Neural progenitor cell (in vitro differentiated cells): ENCODE measurements at regions not wholly inside any gene's neighbourhood (a gene's known extent, or its start where the extent isn't known, plus 50 kb on each side); places are given as distances from the start of the nearest gene placed in this dataset.

Experiments used
- DNase-seq: peaks from one replicate; pipeline ENCODE4 v3.0.0-alpha.2; 2016; ENCODE audit warnings: low spot score
- H2AFZ ChIP-seq: fragments of 200-600 bp; sonication (generic); replicated peaks from 2 replicates; pipeline ENCODE4 v1.6.1; 2016; ENCODE audit warnings: antibody characterized with exemption
- H3F3A ChIP-seq: fragments of 200-600 bp; sonication (generic); 2 replicates; pipeline ENCODE4 v1.6.1; 2016; ENCODE audit warnings: antibody characterized with exemption, low read depth
- H3K27ac ChIP-seq: fragments of 200-600 bp; sonication (generic); 2 replicates; pipeline ENCODE4 v1.5.1; 2016; ENCODE audit warnings: mild to moderate bottlenecking
- H3K27me3 ChIP-seq: fragments of 200-600 bp; sonication (generic); 2 replicates; pipeline ENCODE4 v1.6.1; 2016; ENCODE audit warnings: mild to moderate bottlenecking, moderate library complexity
- H3K36me3 ChIP-seq: fragments of 200-600 bp; sonication (generic); 2 replicates; pipeline ENCODE4 v1.5.1; 2016
- H3K4me1 ChIP-seq: fragments of 200-600 bp; sonication (generic); 2 replicates; pipeline ENCODE4 v1.6.1; 2016; ENCODE audit warnings: mixed run types
- H3K4me2 ChIP-seq: fragments of 200-600 bp; sonication (generic); 2 replicates; pipeline ENCODE4 v1.6.1; 2016
- H3K4me3 ChIP-seq: fragments of 200-600 bp; sonication (generic); 2 replicates; pipeline ENCODE4 v1.5.1; 2016
- H3K79me2 ChIP-seq: fragments of 200-600 bp; sonication (generic); 2 replicates; pipeline ENCODE4 v1.6.1; 2016; ENCODE audit warnings: low read depth
- H3K9ac ChIP-seq: fragments of 200-600 bp; sonication (generic); 2 replicates; pipeline ENCODE4 v1.6.1; 2016
- H3K9me3 ChIP-seq: fragments of 200-600 bp; sonication (generic); 2 replicates; pipeline ENCODE4 v1.5.1; 2016; ENCODE audit warnings: low read depth
- H4K20me1 ChIP-seq: fragments of 200-600 bp; sonication (generic); 2 replicates; pipeline ENCODE4 v1.6.1; 2016; ENCODE audit warnings: low read depth
- H3K27ac Mint-ChIP-seq: 3 replicates; pipeline ENCODE4 v1.8.0; 2021; ENCODE audit warnings: mixed read lengths
- H3K27me3 Mint-ChIP-seq: 2 replicates; pipeline ENCODE4 v1.8.0; 2022; ENCODE audit warnings: low read depth, mild to moderate bottlenecking, inconsistent platforms, moderate library complexity, mixed read lengths; ENCODE audit not compliant: insufficient read depth
- H3K36me3 Mint-ChIP-seq: 3 replicates; pipeline ENCODE4 v1.8.0; 2021; ENCODE audit warnings: mixed read lengths
- H3K4me1 Mint-ChIP-seq: 3 replicates; pipeline ENCODE4 v1.8.0; 2021; ENCODE audit warnings: mixed read lengths
- H3K4me3 Mint-ChIP-seq: 3 replicates; pipeline ENCODE4 v1.8.0; 2021; ENCODE audit warnings: mild to moderate bottlenecking, moderate library complexity, mixed read lengths
- H3K9me3 Mint-ChIP-seq: 3 replicates; pipeline ENCODE4 v1.8.0; 2020; ENCODE audit warnings: mixed read lengths
- CTCF ChIP-seq: fragments of 200-600 bp; sonication (generic); IDR thresholded peaks from 2 replicates; pipeline ENCODE4 v1.5.1; 2017; ENCODE audit warnings: antibody characterized with exemption, mild to moderate bottlenecking
- EZH2 ChIP-seq: fragments of 200-600 bp; sonication (generic); IDR thresholded peaks from 2 replicates; pipeline ENCODE4 v1.6.1; 2017; ENCODE audit warnings: antibody characterized with exemption, mild to moderate bottlenecking, moderate library complexity
- EZH2phosphoT487 ChIP-seq: fragments of 200-600 bp; sonication (generic); IDR thresholded peaks from 2 replicates; pipeline ENCODE4 v1.6.1; 2017; ENCODE audit warnings: antibody characterized with exemption

GRCh38 chr10:33493497-33493896 is 159.0 kb upstream of the NRP1 start:
- Histone ChIP-seq H2AFZ (no peak overlapping the region), H3K27ac (no peak overlapping the region), H3K4me3 (no peak overlapping the region), H3K79me2 (no peaks in the 10 kb centered on the region), H3K36me3 (no peaks in the 10 kb centered on the region), H3K9me3 (no peaks in the 10 kb centered on the region), H3K4me1 (no peaks in the 10 kb centered on the region), H3F3A (no peaks in the 10 kb centered on the region), H3K4me2 (no peak overlapping the region), H3K27me3 (no peaks in the 10 kb centered on the region), H3K9ac (no peak overlapping the region), H4K20me1 (no peaks in the 10 kb centered on the region)
- Mint-ChIP-seq H3K4me3 (no peak overlapping the region), H3K4me1 (no peaks in the 10 kb centered on the region), H3K27ac (no peak overlapping the region), H3K27me3 (no peaks in the 10 kb centered on the region), H3K36me3 (no peaks in the 10 kb centered on the region), H3K9me3 (peaks cover 2% of the 10 kb centered on the region)
- no peak for DNase-seq
- TF ChIP-seq CTCF (no peak), EZH2phosphoT487 (no peak), EZH2 (no peak)

- TF ChIP-seq EZH2 (no peak), CTCF (no peak), EZH2phosphoT487 (no peak)
- no peaks in the 10 kb centered on the region for H3K36me3 ChIP-seq
- H3K79me2 ChIP-seq, result no peaks in the 10 kb centered on the region
- no peak overlapping the region for H3K9ac ChIP-seq
- H3K4me3 Mint-ChIP-seq, result no peak overlapping the region
- DNase-seq, result no peak
- no peak overlapping the region for H3K27ac ChIP-seq
- H3F3A ChIP-seq, result no peaks in the 10 kb centered on the region
- no peaks in the 10 kb centered on the region for H3K27me3 Mint-ChIP-seq
- H3K4me1 Mint-ChIP-seq, result no peaks in the 10 kb centered on the region
- no peak overlapping the region for H3K4me2 ChIP-seq
- no peaks in the 10 kb centered on the region for H3K9me3 ChIP-seq
- H3K9me3 Mint-ChIP-seq, result peaks cover 2% of the 10 kb centered on the region
- H3K36me3 Mint-ChIP-seq, result no peaks in the 10 kb centered on the region
- no peak overlapping the region for H3K27ac Mint-ChIP-seq
- no peaks in the 10 kb centered on the region for H3K4me1 ChIP-seq
- no peaks in the 10 kb centered on the region for H3K27me3 ChIP-seq
- no peak overlapping the region for H3K4me3 ChIP-seq
- no peaks in the 10 kb centered on the region for H4K20me1 ChIP-seq
- no peak overlapping the region for H2AFZ ChIP-seq
Observed at GRCh38 chr10:33492701-33493345, 158.4 kb upstream of the NRP1 start.

GRCh38 chr10:33489501-33490176 is 155.2 kb upstream of the NRP1 start:
- Histone ChIP-seq H3K4me2 (no peak overlapping the region), H3F3A (peaks cover 19% of the 10 kb centered on the region), H3K4me1 (peaks cover 19% of the 10 kb centered on the region), H3K36me3 (no peaks in the 10 kb centered on the region), H3K27ac (no peak overlapping the region), H4K20me1 (no peaks in the 10 kb centered on the region), H3K27me3 (no peaks in the 10 kb centered on the region), H3K9me3 (no peaks in the 10 kb centered on the region), H2AFZ (no peak overlapping the region), H3K9ac (no peak overlapping the region), H3K4me3 (no peak overlapping the region), H3K79me2 (no peaks in the 10 kb centered on the region)
- Mint-ChIP-seq H3K4me3 (no peak overlapping the region), H3K36me3 (no peaks in the 10 kb centered on the region), H3K27me3 (peaks cover 4% of the 10 kb centered on the region), H3K9me3 (peaks cover 2% of the 10 kb centered on the region), H3K27ac (no peak overlapping the region), H3K4me1 (peaks cover 22% of the 10 kb centered on the region)
- TF ChIP-seq EZH2 (no peak), CTCF (no peak), EZH2phosphoT487 (no peak)
- no peak for DNase-seq
